H9 (cell line): ENCODE measurements at regions not wholly inside any gene's neighbourhood (a gene's known extent, or its start where the extent isn't known, plus 50 kb on each side); places are given as distances from the start of the nearest gene placed in this dataset.

Experiments
- DNase-seq: peaks from one replicate; pipeline ENCODE4 v3.0.0-alpha.2; 2017
- H2AFZ ChIP-seq: one replicate; pipeline ENCODE4 v1.6.1; 2013; ENCODE audit warnings: mild to moderate bottlenecking, low read length, control low read depth, moderate library complexity
- H2AK5ac ChIP-seq: 2 replicates; pipeline ENCODE4 v1.6.1; 2013; ENCODE audit warnings: low read length, control low read depth, mixed read lengths; ENCODE audit not compliant: insufficient read length
- H2BK120ac ChIP-seq: one replicate; pipeline ENCODE4 v1.6.1; 2013; ENCODE audit warnings: low read depth, mild to moderate bottlenecking, low read length, control low read depth, inconsistent platforms; ENCODE audit not compliant: poor library complexity, severe bottlenecking
- H2BK12ac ChIP-seq: 2 replicates; pipeline ENCODE4 v1.6.1; 2013; ENCODE audit warnings: low read length, control low read depth, mixed read lengths, low read depth; ENCODE audit not compliant: insufficient read length
- H2BK15ac ChIP-seq: 2 replicates; pipeline ENCODE4 v1.6.1; 2013; ENCODE audit warnings: low read depth, low read length, control low read depth
- H2BK20ac ChIP-seq: one replicate; pipeline ENCODE4 v1.6.1; 2013; ENCODE audit warnings: low read depth, mild to moderate bottlenecking, low read length, control low read depth, inconsistent platforms; ENCODE audit not compliant: poor library complexity, severe bottlenecking
- H2BK5ac ChIP-seq: 2 replicates; pipeline ENCODE4 v1.6.1; 2013; ENCODE audit warnings: low read length, control low read depth, mixed read lengths; ENCODE audit not compliant: insufficient read length
- H3K14ac ChIP-seq: 2 replicates; pipeline ENCODE4 v1.6.1; 2013; ENCODE audit warnings: low read length, control low read depth; ENCODE audit not compliant: insufficient read depth
- H3K18ac ChIP-seq: 2 replicates; pipeline ENCODE4 v1.6.1; 2013; ENCODE audit warnings: low read depth, mild to moderate bottlenecking, mixed read lengths, low read length, control low read depth; ENCODE audit not compliant: insufficient read length
- H3K23ac ChIP-seq: 2 replicates; pipeline ENCODE4 v1.6.1; 2013; ENCODE audit warnings: low read length, control low read depth, mixed read lengths, low read depth; ENCODE audit not compliant: insufficient read length
- H3K23me2 ChIP-seq: 2 replicates; pipeline ENCODE4 v1.6.1; 2013; ENCODE audit warnings: low read depth, mild to moderate bottlenecking, mixed read lengths, low read length, control low read depth; ENCODE audit not compliant: insufficient read length, poor library complexity, severe bottlenecking
- H3K27ac ChIP-seq: 2 replicates; pipeline ENCODE4 v1.5.1; 2013; ENCODE audit warnings: low read length, control low read depth, mixed read lengths, low read depth; ENCODE audit not compliant: insufficient read length
- H3K27me3 ChIP-seq: 2 replicates; pipeline ENCODE4 v1.6.1; 2013; ENCODE audit warnings: low read length, control low read depth, inconsistent platforms; ENCODE audit not compliant: insufficient read depth
- H3K4ac ChIP-seq: 2 replicates; pipeline ENCODE4 v1.6.1; 2013; ENCODE audit warnings: low read depth, mild to moderate bottlenecking, control low read depth, inconsistent platforms, low read length, moderate library complexity
- H3K4me1 ChIP-seq: 2 replicates; pipeline ENCODE4 v1.6.1; 2013; ENCODE audit warnings: low read length, control low read depth, inconsistent platforms; ENCODE audit not compliant: insufficient read depth
- H3K4me2 ChIP-seq: 2 replicates; pipeline ENCODE4 v1.6.1; 2013; ENCODE audit warnings: low read length, control low read depth, mixed read lengths; ENCODE audit not compliant: insufficient read length, insufficient read depth
- H3K56ac ChIP-seq: 2 replicates; pipeline ENCODE4 v1.6.1; 2013; ENCODE audit warnings: low read depth, mild to moderate bottlenecking, mixed read lengths, low read length, control low read depth; ENCODE audit not compliant: insufficient read length
- H3K79me1 ChIP-seq: 2 replicates; pipeline ENCODE4 v1.6.1; 2013; ENCODE audit warnings: low read depth, mild to moderate bottlenecking, moderate library complexity, low read length, control low read depth, inconsistent platforms; ENCODE audit not compliant: insufficient read depth, poor library complexity, severe bottlenecking
- H3K79me2 ChIP-seq: 2 replicates; pipeline ENCODE4 v1.6.1; 2013; ENCODE audit warnings: low read length, control low read depth, inconsistent platforms; ENCODE audit not compliant: insufficient read depth
- H3K9ac ChIP-seq: 2 replicates; pipeline ENCODE4 v1.6.1; 2013; ENCODE audit warnings: low read length, control low read depth, mixed read lengths; ENCODE audit not compliant: insufficient read length; ENCODE audit errors: extremely low read depth
- H3K9me3 ChIP-seq: one replicate; pipeline ENCODE4 v1.6.1; 2013; ENCODE audit warnings: low read depth, low read length, inconsistent platforms; ENCODE audit not compliant: control insufficient read depth
- H3T11ph ChIP-seq: one replicate; pipeline ENCODE4 v1.6.1; 2013; ENCODE audit warnings: mild to moderate bottlenecking, low read length, control low read depth, inconsistent platforms
- H4K20me1 ChIP-seq: one replicate; pipeline ENCODE4 v1.6.1; 2013; ENCODE audit not compliant: control insufficient read depth, insufficient read length, insufficient read depth
- H4K5ac ChIP-seq: 2 replicates; pipeline ENCODE4 v1.6.1; 2013; ENCODE audit warnings: low read depth, mild to moderate bottlenecking, mixed read lengths, low read length, control low read depth; ENCODE audit not compliant: insufficient read length
- H4K8ac ChIP-seq: replicated peaks from 2 replicates; pipeline ENCODE4 v1.6.1; 2013; ENCODE audit warnings: low read length, control low read depth, mixed read lengths, low read depth; ENCODE audit not compliant: insufficient read length
- H4K91ac ChIP-seq: 2 replicates; pipeline ENCODE4 v1.6.1; 2013; ENCODE audit warnings: low read depth, mild to moderate bottlenecking, moderate library complexity, mixed read lengths, low read length, control low read depth; ENCODE audit not compliant: insufficient read length
- H3K27ac Mint-ChIP-seq, 3 experiments: 2 replicates in 2 of 3; 3 replicates in 1 of 3; pipeline ENCODE4 v1.8.0; 2020 to 2021; ENCODE audit warnings: mixed read lengths in 3 of 3, mild to moderate bottlenecking in 1 of 3, moderate library complexity in 1 of 3
- H3K27me3 Mint-ChIP-seq: 2 replicates; pipeline ENCODE4 v1.8.0; 2021; ENCODE audit warnings: low read depth, mild to moderate bottlenecking, moderate library complexity, mixed read lengths
- H3K36me3 Mint-ChIP-seq, 3 experiments: 2 replicates in 2 of 3; 3 replicates in 1 of 3; pipeline ENCODE4 v1.8.0; 2020 to 2021; ENCODE audit warnings: low read depth in 3 of 3, mixed read lengths in 3 of 3; ENCODE audit not compliant: insufficient read depth in 1 of 3
- H3K4me1 Mint-ChIP-seq, 2 experiments: 2 replicates each; pipeline ENCODE4 v1.8.0; 2020; ENCODE audit warnings: mixed read lengths in 2 of 2
- H3K4me3 Mint-ChIP-seq, 2 experiments: 2 replicates in 1 of 2; 3 replicates in 1 of 2; pipeline ENCODE4 v1.8.0; 2020 to 2021; ENCODE audit warnings: mild to moderate bottlenecking in 2 of 2, mixed read lengths in 2 of 2, moderate library complexity in 1 of 2
- H3K9me3 Mint-ChIP-seq, 2 experiments: 2 replicates in 1 of 2; 3 replicates in 1 of 2; pipeline ENCODE4 v1.8.0; 2020; ENCODE audit warnings: mild to moderate bottlenecking in 2 of 2, mixed read lengths in 2 of 2, moderate library complexity in 1 of 2
- CTCF ChIP-seq: fragments of 200-600 bp; sonication (generic); conservative IDR thresholded peaks from 3 replicates; pipeline ENCODE4 v1.8.0; 2021; ENCODE audit warnings: antibody characterized with exemption, mild to moderate bottlenecking
- WGBS: extraction: QIAGEN DNeasy Blood & Tissue Kit; methylation state at CpG from one replicate; pipeline ENCODE4 v1.1.7; 2013; ENCODE audit warnings: missing lambda C conversion rate, low lambda C conversion rate, mixed read lengths; ENCODE audit not compliant: insufficient read length; ENCODE audit errors: extremely low coverage; 5-methylcytosine and 5-hydroxymethylcytosine counted together

DNA sequence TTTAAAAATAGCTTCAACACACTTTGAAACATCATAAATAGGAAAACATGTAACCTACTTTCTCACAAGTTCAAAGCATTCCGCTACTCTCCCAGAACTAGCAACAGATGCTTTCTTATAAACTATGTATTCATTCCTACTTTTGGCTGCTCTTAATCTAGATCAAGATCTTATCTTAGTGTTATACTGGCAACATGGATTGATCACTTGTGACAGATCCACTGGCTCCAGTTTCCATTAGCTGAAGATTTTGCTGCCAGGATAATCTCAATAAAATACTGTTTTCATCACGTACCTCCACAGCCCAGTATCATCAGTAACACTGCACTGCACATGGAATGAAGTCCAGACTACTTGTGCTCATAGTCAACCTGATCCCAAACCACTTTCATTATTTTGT, 491.7 kb upstream of the AGTR1 start:
- Mint-ChIP-seq H3K4me1 (peaks cover 12 to 13% of the 10 kb centered on the region in 2 experiments), H3K27ac (no peak overlapping the region)
- no CpG with 5 or more reads among the region's 2 CpGs for WGBS

More for the DNA sequence above, 491.7 kb upstream of the AGTR1 start:
- no peak overlapping the region for H2AFZ ChIP-seq
- H3K4me1 ChIP-seq: no peaks in the 10 kb centered on the region
- no peak overlapping the region for H2AK5ac ChIP-seq
- no peak overlapping the region for H3K27ac ChIP-seq
- no peak for DNase-seq
- no peak overlapping the region for H3K18ac ChIP-seq
- H2BK20ac ChIP-seq: no peak overlapping the region
- H3T11ph ChIP-seq: no peak overlapping the region
- no peak overlapping the region for H3K23ac ChIP-seq
- TF ChIP-seq CTCF: no peak
- H3K4me2 ChIP-seq: no peak overlapping the region
- H2BK5ac ChIP-seq: no peak overlapping the region
- no peak overlapping the region for H3K9ac ChIP-seq
- H3K56ac ChIP-seq: no peak overlapping the region
- no peaks in the 10 kb centered on the region for H3K27me3 Mint-ChIP-seq
- H3K4ac ChIP-seq: no peak overlapping the region
- no peaks in the 10 kb centered on the region for H3K79me1 ChIP-seq
- no peak overlapping the region for H3K4me3 Mint-ChIP-seq
- H2BK120ac ChIP-seq: no peak overlapping the region
- H4K8ac ChIP-seq: no peak overlapping the region
- H2BK15ac ChIP-seq: no peak overlapping the region
- no peaks in the 10 kb centered on the region for H3K27me3 ChIP-seq
- no peaks in the 10 kb centered on the region for H4K20me1 ChIP-seq
- H3K9me3 Mint-ChIP-seq: no peaks in the 10 kb centered on the region
- no peaks in the 10 kb centered on the region for H3K79me2 ChIP-seq
- H4K91ac ChIP-seq: no peak overlapping the region
- no peak overlapping the region for H2BK12ac ChIP-seq
- no peaks in the 10 kb centered on the region for H3K23me2 ChIP-seq
- no peak overlapping the region for H4K5ac ChIP-seq
- H3K14ac ChIP-seq: no peak overlapping the region
- no peaks in the 10 kb centered on the region for H3K36me3 Mint-ChIP-seq
- no peaks in the 10 kb centered on the region for H3K9me3 ChIP-seq
